Type B pancreatic cell (in vitro differentiated cells): ENCODE measurements at regions not wholly inside any gene's neighbourhood (a gene's known extent, or its start where the extent isn't known, plus 50 kb on each side); places are given as distances from the start of the nearest gene placed in this dataset.

ENCODE experiments used
- DNase-seq: peaks from one replicate; pipeline ENCODE4 v3.0.0; 2021; ENCODE audit warnings: mixed read lengths; ENCODE audit not compliant: unreplicated experiment; ENCODE audit errors: extremely low spot score
- H3K27ac Mint-ChIP-seq: 2 replicates; pipeline ENCODE4 v1.8.0; 2021; ENCODE audit warnings: mild to moderate bottlenecking, mixed read lengths
- H3K27me3 Mint-ChIP-seq: 2 replicates; pipeline ENCODE4 v1.8.0; 2021; ENCODE audit warnings: mixed read lengths
- H3K36me3 Mint-ChIP-seq: 2 replicates; pipeline ENCODE4 v1.8.0; 2021; ENCODE audit warnings: mixed read lengths
- H3K4me1 Mint-ChIP-seq: one replicate; pipeline ENCODE4 v1.8.0; 2021; ENCODE audit warnings: mixed read lengths; ENCODE audit not compliant: unreplicated experiment
- H3K4me3 Mint-ChIP-seq: 2 replicates; pipeline ENCODE4 v1.8.0; 2021; ENCODE audit warnings: mild to moderate bottlenecking, mixed read lengths
- H3K9me3 Mint-ChIP-seq: 2 replicates; pipeline ENCODE4 v1.8.0; 2021; ENCODE audit warnings: mixed read lengths
- TF ChIP-seq, protein P1 (sequence below): fragments of 200-600 bp; sonication (generic); conservative IDR thresholded peaks from 2 replicates; pipeline ENCODE4 v1.5.0; 2021; ENCODE audit warnings: antibody characterized with exemption, mild to moderate bottlenecking

DNA sequence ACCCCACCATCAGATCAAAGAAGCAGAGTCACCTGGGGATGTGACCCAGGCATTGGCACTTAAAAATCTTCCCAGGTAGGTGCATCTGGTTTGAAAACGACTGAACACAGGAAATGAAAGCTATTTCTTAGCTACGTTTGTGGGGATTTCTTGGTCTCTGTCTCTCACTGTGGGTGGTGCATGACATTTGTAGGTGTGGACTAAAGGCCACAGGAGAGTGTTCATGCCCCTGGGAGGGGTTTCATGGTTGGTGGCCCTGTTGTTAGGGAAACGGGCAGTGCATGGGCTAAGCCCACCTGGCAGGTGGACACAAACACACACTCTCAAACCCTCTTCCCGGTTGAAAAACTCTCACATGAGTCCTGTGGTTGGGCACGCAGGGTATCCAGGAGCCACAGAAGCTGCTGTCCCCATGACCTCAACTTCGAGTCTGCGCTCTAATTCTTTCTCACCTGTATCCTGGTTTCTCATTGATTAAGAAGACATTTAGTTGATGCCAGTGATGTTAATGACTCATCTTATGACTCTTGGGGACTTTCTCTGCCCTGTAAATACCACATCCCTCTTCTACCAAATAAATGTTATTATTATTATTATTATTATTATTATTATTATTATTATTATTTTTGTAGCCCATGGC lies 119.4 kb downstream of the MRPS6 start:
- H3K27me3 Mint-ChIP-seq, result no peaks in the 10 kb centered on the region
- DNase-seq, result no peak
- TF ChIP-seq, protein P1, sequence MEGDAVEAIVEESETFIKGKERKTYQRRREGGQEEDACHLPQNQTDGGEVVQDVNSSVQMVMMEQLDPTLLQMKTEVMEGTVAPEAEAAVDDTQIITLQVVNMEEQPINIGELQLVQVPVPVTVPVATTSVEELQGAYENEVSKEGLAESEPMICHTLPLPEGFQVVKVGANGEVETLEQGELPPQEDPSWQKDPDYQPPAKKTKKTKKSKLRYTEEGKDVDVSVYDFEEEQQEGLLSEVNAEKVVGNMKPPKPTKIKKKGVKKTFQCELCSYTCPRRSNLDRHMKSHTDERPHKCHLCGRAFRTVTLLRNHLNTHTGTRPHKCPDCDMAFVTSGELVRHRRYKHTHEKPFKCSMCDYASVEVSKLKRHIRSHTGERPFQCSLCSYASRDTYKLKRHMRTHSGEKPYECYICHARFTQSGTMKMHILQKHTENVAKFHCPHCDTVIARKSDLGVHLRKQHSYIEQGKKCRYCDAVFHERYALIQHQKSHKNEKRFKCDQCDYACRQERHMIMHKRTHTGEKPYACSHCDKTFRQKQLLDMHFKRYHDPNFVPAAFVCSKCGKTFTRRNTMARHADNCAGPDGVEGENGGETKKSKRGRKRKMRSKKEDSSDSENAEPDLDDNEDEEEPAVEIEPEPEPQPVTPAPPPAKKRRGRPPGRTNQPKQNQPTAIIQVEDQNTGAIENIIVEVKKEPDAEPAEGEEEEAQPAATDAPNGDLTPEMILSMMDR, result no peak
- no peak overlapping the region for H3K27ac Mint-ChIP-seq
- H3K4me3 Mint-ChIP-seq, result no peak overlapping the region
- no peaks in the 10 kb centered on the region for H3K36me3 Mint-ChIP-seq
- peaks cover 5% of the 10 kb centered on the region for H3K9me3 Mint-ChIP-seq
- H3K4me1 Mint-ChIP-seq, result peaks cover 5% of the 10 kb centered on the region

DNA sequence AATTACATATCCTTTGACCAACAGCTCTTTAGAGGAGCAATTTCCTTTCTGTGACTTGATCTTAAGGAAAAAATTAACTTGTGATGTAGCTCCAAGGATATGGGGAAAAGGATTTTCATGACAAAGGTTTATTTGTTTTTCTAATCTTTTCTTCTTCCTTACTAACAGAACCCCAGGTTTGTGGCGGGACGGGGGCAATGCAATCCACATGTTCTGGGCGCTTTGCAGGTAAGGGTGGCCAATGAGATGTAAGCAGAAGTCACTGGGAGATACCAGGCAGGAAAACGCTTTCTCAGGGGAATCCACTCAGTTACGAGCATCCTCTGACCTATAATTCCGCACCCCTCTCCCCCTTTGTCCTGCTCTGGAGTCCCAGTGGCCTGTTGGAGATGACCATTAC lies 122.0 kb downstream of the MRPS6 start:
- H3K4me1 Mint-ChIP-seq, result peaks cover 13% of the 10 kb centered on the region
- no peak overlapping the region for H3K4me3 Mint-ChIP-seq
- TF ChIP-seq, protein P1, result no peak
- no peaks in the 10 kb centered on the region for H3K9me3 Mint-ChIP-seq
- H3K36me3 Mint-ChIP-seq, result no peaks in the 10 kb centered on the region
- no peak overlapping the region for H3K27ac Mint-ChIP-seq
- no peak for DNase-seq
- H3K27me3 Mint-ChIP-seq, result no peaks in the 10 kb centered on the region

DNA sequence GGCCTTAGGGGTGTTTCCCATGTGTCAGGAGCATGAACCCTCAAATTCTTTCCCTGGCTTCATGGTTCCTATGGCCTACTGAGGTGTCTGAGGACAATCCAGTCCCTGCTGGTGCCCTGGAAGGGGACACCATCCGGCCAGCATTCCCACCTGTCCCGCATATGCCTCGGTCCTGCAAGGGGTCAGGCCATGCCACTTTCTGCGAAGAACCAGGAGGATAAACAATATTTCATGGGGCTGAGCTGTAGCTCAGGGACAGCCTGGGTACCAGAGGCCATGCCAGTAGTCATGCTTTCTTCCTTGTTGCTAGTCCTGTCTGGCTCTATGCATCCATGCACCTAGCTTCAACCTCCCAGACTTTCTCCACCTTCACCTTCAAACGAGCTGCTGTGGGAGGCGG lies 123.6 kb downstream of the MRPS6 start:
- H3K4me3 Mint-ChIP-seq, result no peak overlapping the region
- TF ChIP-seq, protein P1, result no peak
- H3K27ac Mint-ChIP-seq, result no peak overlapping the region
- peaks cover 15% of the 10 kb centered on the region for H3K4me1 Mint-ChIP-seq
- DNase-seq, result no peak
- no peaks in the 10 kb centered on the region for H3K36me3 Mint-ChIP-seq
- H3K9me3 Mint-ChIP-seq, result no peaks in the 10 kb centered on the region
- no peaks in the 10 kb centered on the region for H3K27me3 Mint-ChIP-seq

DNA sequence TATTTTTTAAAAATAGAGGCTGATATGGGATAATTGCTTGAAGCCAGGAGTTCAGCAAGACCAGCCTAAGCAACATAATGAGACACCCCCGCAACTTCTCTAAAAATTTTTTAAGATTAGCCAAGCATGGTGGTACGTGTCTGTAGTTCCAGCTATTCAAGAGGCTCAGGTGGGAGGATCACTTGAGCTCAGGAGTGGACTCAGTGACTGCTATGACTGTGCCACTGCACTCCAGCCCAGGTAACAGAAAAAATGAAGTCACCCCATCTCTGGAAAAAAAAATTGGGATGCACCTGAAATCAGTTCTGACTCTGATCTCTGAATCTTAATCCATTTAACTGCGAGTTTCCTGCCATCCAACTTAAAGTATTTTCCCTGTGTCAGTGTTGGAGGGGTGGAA lies 124.2 kb downstream of the MRPS6 start:
- Mint-ChIP-seq H3K27me3 (no peaks in the 10 kb centered on the region), H3K36me3 (no peaks in the 10 kb centered on the region), H3K9me3 (no peaks in the 10 kb centered on the region), H3K4me1 (peaks cover 19% of the 10 kb centered on the region), H3K27ac (no peak overlapping the region), H3K4me3 (no peak overlapping the region)
- DNase-seq, result no peak
- TF ChIP-seq, protein P1, result no peak

DNA sequence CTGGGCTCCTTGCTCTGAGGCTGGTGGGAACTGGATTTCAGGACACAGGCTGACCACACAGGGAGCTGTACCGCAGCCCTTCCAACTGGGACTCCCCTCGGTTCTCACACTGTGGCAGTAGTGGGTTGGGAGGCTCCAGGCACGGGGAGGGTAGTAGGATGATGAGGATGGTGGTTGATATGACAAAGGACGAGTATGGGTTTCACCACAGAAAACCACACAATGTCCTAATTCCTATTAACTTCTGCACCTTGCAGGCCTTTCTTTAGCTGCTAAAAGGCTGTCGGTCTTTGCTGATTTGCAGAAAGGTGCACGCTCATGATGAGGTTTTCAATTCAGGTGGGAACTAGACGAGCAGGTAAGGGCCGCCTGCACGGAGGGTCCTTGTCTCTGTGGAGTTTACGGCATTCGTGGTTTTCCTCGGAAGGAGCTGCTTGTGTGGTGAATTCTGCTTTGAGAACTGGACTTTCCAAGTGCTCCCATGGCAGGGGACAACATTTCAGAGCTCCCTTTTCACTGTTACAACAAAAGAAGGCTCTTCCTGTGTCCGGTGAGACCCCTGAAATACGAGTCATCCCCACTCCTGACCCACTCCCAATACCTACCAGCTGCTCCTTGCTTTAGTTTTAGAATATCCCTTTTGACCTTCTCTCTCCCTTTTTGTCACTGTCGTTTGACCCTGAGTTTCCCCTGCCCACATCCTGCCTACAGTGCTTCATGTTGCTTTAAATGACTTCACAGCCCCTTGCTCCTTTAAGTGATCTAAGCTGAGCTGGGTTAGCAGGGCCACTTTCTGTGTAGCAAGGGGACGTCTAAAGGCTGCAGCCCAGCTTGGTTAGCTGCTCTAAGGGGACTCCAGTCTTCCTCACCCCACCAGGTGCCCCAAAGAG lies 125.1 kb downstream of the MRPS6 start:
- Mint-ChIP-seq H3K27me3 (no peaks in the 10 kb centered on the region), H3K4me1 (peaks cover 28% of the 10 kb centered on the region), H3K4me3 (no peak overlapping the region), H3K27ac (no peak overlapping the region), H3K9me3 (no peaks in the 10 kb centered on the region), H3K36me3 (no peaks in the 10 kb centered on the region)
- TF ChIP-seq, protein P1, result no peak
- DNase-seq, result no peak
